ENCODE measurements at regions not wholly inside any gene's neighbourhood (a gene's known extent, or its start where the extent isn't known, plus 50 kb on each side); places are given as distances from the start of the nearest gene placed in this dataset.

DNA sequence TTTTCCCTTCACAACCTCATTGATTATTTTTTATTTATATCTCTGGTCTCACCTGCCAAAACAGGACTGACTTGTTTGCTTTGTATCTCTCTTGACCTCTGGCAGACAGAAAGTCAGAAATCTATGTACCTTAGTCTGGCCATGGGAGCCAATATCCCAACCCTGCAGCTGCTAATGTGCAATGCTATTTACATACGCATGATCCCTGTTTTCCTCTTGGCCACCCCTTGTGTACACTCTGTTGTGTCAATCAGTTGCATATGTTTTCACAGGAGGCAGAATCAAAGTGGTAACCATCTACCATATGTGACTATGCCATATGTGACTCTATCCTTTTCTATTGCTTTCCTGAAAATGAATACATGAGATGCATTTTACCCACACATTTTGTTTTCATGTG lies 688.8 kb downstream of the PLA2G4A start:
- Histone ChIP-seq H3K36me3 (no peaks in the 10 kb centered on the region), H3K9me3 (no peaks in the 10 kb centered on the region), H3K27me3 (no peaks in the 10 kb centered on the region), H3K27ac (no peak overlapping the region), H3K4me1 (ENCODE audit: control insufficient read depth in 1 of 2, insufficient read depth in 1 of 2, low read depth in 1 of 2, low read length in 1 of 2) (no peaks in the 10 kb centered on the region), H3K4me3 (ENCODE audit: low read depth in 1 of 2, low read length in 1 of 2) (no peak overlapping the region)
- TF ChIP-seq, protein P1, sequence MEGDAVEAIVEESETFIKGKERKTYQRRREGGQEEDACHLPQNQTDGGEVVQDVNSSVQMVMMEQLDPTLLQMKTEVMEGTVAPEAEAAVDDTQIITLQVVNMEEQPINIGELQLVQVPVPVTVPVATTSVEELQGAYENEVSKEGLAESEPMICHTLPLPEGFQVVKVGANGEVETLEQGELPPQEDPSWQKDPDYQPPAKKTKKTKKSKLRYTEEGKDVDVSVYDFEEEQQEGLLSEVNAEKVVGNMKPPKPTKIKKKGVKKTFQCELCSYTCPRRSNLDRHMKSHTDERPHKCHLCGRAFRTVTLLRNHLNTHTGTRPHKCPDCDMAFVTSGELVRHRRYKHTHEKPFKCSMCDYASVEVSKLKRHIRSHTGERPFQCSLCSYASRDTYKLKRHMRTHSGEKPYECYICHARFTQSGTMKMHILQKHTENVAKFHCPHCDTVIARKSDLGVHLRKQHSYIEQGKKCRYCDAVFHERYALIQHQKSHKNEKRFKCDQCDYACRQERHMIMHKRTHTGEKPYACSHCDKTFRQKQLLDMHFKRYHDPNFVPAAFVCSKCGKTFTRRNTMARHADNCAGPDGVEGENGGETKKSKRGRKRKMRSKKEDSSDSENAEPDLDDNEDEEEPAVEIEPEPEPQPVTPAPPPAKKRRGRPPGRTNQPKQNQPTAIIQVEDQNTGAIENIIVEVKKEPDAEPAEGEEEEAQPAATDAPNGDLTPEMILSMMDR (IDR thresholded peaks at IDR 0.05) = no peak

DNA sequence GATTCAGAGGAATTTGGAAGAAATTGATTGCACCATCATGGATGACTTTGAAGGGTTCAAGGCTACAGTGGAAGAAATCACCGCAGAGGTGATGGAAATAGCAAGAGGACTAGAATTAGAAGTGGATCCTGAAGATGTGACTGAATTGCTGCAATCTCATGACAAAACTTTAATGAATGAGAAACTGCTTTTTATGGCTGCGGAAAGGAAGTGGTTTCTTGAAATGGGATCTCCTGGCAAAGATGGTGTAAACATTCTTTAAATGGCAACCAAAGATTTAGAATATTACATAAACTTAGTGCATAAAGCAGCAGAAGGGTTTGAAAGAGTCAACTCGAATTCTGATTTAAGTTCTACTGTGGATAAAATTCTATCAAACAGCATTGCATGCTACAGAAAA lies 698.6 kb downstream of the PLA2G4A start:
- TF ChIP-seq, protein P1 (IDR thresholded peaks at IDR 0.05) = no peak
- H3K9me3 ChIP-seq = no peaks in the 10 kb centered on the region
- no peak overlapping the region for H3K4me3 ChIP-seq (ENCODE audit: low read depth in 1 of 2, low read length in 1 of 2)
- H3K27me3 ChIP-seq = no peaks in the 10 kb centered on the region
- no peaks in the 10 kb centered on the region for H3K36me3 ChIP-seq
- H3K4me1 ChIP-seq (ENCODE audit: control insufficient read depth in 1 of 2, insufficient read depth in 1 of 2, low read depth in 1 of 2, low read length in 1 of 2) = no peaks in the 10 kb centered on the region
- no peak overlapping the region for H3K27ac ChIP-seq

DNA sequence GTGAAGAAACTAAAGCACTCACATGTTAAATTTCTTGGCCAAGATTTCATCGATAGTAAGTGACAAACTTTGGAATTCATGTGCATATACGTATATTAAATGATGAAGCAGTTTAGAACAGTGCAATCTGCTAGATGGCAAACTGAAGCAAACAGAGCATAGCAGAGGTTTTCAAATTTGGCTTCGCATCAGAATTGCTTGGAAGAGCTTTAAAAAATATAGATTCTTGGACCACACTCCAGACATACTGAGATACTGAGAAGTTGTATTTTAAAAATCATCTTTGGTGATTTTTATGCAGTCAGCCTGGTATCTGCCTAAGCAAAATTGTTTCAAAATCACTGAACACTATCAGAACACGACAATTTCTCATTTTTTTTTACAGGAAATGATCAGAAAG lies 709.2 kb downstream of the PLA2G4A start:
- TF ChIP-seq, protein P1 (IDR thresholded peaks at IDR 0.05) = no peak
- Histone ChIP-seq H3K4me3 (ENCODE audit: low read depth in 1 of 2, low read length in 1 of 2) (no peak overlapping the region), H3K9me3 (no peaks in the 10 kb centered on the region), H3K27ac (no peak overlapping the region), H3K27me3 (no peaks in the 10 kb centered on the region), H3K4me1 (ENCODE audit: control insufficient read depth in 1 of 2, insufficient read depth in 1 of 2, low read depth in 1 of 2, low read length in 1 of 2) (no peaks in the 10 kb centered on the region), H3K36me3 (no peaks in the 10 kb centered on the region)

DNA sequence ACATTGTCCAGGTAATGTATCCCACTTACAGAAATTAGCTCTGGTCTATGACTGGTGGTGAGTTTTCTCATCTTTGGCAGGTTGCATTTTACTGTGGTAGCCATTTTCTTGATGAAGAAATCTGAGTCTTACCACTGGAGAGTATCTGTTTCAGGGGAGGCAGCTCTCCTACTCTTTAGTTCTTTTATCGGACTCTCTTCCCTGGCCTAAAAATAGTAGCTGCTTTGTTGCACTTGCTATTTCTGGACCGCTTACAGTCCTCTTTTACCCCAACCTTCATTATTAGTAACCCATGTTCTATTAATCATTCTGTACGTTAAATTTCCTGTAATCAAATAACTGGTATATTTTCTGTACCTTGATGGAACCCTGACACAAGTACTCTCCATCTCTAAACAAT lies 720.8 kb downstream of the PLA2G4A start:
- TF ChIP-seq, protein P1 (IDR thresholded peaks at IDR 0.05) = no peak
- Histone ChIP-seq H3K27me3 (no peaks in the 10 kb centered on the region), H3K27ac (no peak overlapping the region), H3K36me3 (no peaks in the 10 kb centered on the region), H3K9me3 (peaks cover 6% of the 10 kb centered on the region), H3K4me1 (ENCODE audit: control insufficient read depth in 1 of 2, insufficient read depth in 1 of 2, low read depth in 1 of 2, low read length in 1 of 2) (no peaks in the 10 kb centered on the region), H3K4me3 (ENCODE audit: low read depth in 1 of 2, low read length in 1 of 2) (no peak overlapping the region)

GRCh38 chr1:187551061-187551460 lies 722.3 kb downstream of the PLA2G4A start:
- TF ChIP-seq, protein P1 (IDR thresholded peaks at IDR 0.05) = no peak
- Histone ChIP-seq H3K9me3 (peaks cover 5% of the 10 kb centered on the region), H3K36me3 (no peaks in the 10 kb centered on the region), H3K4me3 (ENCODE audit: low read depth in 1 of 2, low read length in 1 of 2) (no peak overlapping the region), H3K27me3 (no peaks in the 10 kb centered on the region), H3K4me1 (ENCODE audit: control insufficient read depth in 1 of 2, insufficient read depth in 1 of 2, low read depth in 1 of 2, low read length in 1 of 2) (no peaks in the 10 kb centered on the region), H3K27ac (no peak overlapping the region)

- Histone ChIP-seq H3K27ac (no peak overlapping the region), H3K4me3 (ENCODE audit: low read depth in 1 of 2, low read length in 1 of 2) (no peak overlapping the region), H3K4me1 (ENCODE audit: control insufficient read depth in 1 of 2, insufficient read depth in 1 of 2, low read depth in 1 of 2, low read length in 1 of 2) (no peaks in the 10 kb centered on the region), H3K36me3 (no peaks in the 10 kb centered on the region), H3K27me3 (no peaks in the 10 kb centered on the region), H3K9me3 (no peaks in the 10 kb centered on the region)
- TF ChIP-seq, protein P1 (IDR thresholded peaks at IDR 0.05) = no peak
Observed at GRCh38 chr1:187563191-187563590, 734.4 kb downstream of the PLA2G4A start.

Measured in neutrophil (primary cell).